NCI-H524 treated with DMSO at 0.1 percent for 48 hours (cell line): ENCODE measurements at regions not wholly inside any gene's neighbourhood (a gene's known extent, or its start where the extent isn't known, plus 50 kb on each side); places are given as distances from the start of the nearest gene placed in this dataset.

Experiments
- DNase-seq: peaks from one replicate; lab custom pipeline; 2025; lab: John Stamatoyannopoulos, UW

DNA sequence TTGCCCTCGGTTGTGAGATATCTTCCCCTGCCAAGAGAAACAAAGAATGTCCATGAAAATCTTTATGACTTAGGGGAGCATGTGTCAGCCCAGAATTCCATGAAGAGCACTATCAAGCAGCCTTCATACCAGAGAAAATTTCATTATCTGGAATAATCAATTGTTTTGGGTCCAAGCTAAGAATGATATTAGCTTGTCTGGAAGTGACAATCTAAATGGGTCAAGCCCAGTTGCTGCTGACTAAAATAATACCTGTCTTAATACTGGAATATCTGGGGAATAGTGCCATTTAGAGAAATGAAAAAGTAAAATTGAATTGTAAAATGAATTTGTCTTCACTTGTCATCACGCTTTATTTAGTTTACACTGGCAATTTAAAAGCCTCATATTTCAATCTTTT, 407.4 kb downstream of the PLA2G4A start:
- DNase-seq, result no peak

DNA sequence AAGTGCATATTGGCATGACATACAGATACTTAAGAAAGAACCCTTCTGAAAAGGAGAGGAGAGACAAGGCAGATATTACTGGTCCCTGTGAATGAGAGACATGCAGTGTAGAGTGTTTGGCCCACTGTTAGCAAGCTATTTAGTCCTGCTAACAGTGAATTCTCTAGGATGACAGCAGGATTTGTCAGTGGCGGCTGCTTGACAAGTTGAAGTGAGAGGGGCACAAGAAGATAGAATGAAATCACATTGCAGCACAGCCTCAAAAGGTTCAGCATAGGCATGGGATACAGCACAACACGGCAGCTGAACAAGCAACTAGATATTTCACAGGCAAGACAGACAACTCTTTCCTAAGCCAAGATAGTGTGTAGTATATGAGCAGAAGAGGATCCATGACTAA, 407.9 kb downstream of the PLA2G4A start:
- no peak for DNase-seq

GRCh38 chr1:187237542-187237941, 408.8 kb downstream of the PLA2G4A start:
- no peak for DNase-seq

GRCh38 chr1:187241971-187242370, 413.2 kb downstream of the PLA2G4A start:
- no peak for DNase-seq

GRCh38 chr1:187244623-187245022, 415.9 kb downstream of the PLA2G4A start:
- DNase-seq, result no peak

DNA sequence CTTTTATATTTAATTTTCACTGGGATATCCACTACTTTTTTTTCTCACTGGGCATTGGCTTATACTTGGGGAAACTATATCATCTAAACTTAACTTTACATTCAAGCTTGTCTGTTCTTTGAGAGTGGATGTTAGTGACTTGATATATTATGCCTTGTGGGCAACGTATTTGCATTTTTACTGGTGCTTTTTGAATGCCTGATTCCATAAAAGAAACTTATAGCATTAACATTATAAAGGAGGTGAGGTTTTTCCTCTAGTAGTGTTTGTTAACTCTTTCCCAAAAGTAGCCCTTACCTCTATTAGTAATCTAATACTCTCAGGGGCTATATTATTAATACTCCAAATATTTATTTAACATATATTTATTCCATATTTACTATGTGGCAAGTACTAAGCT, 416.5 kb downstream of the PLA2G4A start:
- no peak for DNase-seq

DNA sequence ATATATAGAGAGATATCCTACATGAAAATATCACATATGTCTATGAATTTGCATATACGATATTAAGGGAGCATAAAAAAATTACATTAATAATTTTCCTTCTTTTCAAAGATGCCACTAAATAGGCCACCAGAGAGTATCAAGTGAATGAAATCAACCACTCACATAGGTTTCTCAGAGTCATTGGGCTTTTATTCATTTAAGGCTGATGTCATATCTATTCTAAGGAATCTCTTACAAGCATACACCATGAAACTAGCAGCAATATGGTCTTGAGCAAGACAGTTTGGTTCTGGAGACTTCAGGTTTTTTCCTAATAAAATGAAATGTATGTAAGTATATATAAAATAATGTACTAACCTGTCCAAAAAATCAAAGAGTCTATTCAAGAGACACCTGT, 420.4 kb downstream of the PLA2G4A start:
- no peak for DNase-seq

- DNase-seq, result no peak
These were observed 424.2 kb downstream of the PLA2G4A start for GRCh38 chr1:187252923-187253322.

DNA sequence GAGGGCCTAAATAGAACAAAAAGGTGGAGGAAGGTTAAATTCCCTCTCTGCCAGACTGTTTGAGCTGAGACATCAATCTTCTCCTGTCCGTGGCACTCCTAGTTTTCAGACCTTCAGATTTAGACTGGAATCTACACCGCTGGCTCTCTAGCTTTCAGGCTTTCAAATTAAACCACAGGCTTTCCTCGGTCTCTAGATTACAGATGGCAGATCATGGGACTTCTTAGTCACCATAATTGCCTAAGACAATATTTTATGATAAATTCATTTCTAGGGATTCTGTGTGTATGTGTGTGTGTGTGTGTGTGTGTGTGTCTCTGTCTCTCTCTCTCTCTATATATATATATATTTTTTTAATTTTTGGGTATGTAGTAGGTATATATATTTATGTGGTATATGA, 428.7 kb downstream of the PLA2G4A start:
- DNase-seq, result no peak

GRCh38 chr1:187261637-187262036, 432.9 kb downstream of the PLA2G4A start:
- DNase-seq, result no peak

DNA sequence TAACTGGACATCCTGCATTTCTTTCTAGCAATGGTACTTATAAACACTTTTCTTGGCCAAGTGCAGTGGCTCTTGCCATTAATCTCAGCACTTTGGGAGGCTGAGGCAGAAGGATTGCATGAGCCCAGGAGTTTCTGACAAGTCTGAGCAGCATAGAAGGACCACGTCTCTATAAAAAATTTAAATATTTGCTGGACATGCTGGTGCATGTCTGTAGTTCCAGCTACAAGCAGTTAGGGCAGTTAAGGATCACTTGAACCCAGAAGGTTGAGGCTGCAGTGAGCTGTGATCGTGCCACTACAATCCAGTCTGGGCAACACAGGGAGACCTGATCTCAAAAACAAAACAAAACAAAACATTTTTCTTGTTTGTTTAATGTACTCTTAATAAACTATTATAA, 434.0 kb downstream of the PLA2G4A start:
- DNase-seq, result no peak

DNA sequence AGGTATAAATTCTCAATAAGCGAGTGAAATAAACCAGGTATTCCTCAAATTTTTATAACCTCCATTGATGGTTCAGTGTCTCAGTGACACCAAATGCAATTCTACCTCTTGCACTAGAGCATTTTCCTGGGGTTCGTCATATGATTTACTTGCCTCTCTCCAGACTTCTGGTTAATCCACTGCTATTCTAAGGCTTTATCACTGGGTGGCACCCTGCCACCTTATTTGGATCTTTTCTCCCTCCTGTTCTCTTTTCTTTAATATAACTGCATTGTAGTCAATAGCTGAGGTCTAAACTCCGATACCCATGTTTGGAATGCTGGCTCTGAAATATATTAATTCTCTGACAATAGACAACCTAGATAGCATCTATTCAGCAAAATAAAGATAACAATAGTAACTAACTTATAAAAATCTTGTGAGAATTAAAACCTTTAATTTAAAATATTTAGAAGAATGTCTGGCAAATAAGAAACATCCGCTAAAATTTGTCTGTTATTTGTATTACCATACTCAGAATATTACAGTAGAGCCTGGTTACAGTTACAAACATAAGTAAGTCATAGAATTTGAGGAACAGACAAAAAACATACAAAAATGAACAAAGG, 436.4 kb downstream of the PLA2G4A start:
- DNase-seq, result peak; percentile 66

GRCh38 chr1:187266051-187266450, 437.3 kb downstream of the PLA2G4A start:
- DNase-seq, result no peak

- no peak for DNase-seq
These were observed 439.1 kb downstream of the PLA2G4A start for GRCh38 chr1:187267827-187268226.

GRCh38 chr1:187270256-187270655, 441.5 kb downstream of the PLA2G4A start:
- no peak for DNase-seq

DNA sequence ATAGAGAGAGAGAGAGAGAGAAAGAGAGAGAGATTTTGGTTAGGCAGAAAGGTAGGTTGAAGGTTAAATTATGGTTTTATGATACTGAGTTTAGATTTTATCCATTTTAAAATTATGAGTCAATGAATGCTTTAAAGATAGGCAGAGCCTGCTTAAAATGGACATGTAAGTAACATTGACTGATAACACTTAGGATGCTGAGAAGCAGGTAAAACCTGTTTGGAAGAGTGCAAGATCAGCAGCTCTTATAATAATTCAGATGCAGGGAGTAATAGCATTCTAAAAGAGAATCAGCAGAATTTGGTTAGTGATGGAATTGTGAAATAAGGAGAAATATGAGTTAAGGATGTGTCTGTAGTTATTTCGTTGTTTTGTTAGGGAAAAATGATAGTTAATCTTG, 446.6 kb downstream of the PLA2G4A start:
- DNase-seq, result no peak

DNA sequence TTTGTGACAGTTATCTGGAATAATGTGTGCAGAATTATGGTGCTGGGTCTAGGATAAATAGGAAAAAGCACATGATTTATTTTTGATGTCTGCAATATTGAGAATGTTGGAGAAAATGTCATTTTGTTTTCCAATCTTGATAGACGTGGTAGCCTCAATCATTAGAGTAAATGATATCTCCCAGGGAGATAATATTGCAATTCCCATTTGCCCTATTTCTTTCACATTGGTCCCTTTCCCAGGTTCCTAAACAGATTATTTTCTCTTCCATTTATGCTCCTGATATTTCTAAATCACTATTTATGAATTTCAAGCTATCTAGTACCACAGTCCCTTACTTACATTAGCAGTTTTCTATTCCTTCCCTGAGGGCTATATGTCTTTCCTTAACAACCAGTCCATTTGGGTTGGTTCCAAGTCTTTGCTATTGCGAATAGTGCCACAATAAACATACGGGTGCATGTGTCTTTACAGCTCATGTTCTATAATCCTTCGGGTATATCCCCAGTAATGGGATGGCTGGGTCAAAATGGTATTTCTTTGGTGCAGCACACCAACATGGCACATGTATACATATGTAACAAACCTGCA, 447.3 kb downstream of the PLA2G4A start:
- no peak for DNase-seq

DNA sequence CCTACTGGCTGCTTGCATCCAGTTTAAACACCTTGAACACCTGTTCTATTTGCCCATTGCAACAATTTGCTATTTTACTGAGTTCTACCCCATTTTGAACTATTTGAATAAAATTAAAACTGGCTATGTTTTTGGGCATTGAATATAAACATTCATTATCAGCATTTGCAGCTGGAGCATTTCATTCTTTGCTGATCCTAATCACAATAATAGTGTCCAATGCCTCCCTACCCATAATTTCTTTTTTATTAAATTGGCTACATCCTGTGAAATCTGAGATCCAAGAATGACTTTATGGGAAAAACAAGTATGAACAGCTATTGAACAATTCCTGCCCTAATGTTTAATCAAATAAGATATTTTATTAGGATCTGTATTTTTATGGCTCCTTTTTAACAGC, 447.9 kb downstream of the PLA2G4A start:
- DNase-seq, result no peak

DNA sequence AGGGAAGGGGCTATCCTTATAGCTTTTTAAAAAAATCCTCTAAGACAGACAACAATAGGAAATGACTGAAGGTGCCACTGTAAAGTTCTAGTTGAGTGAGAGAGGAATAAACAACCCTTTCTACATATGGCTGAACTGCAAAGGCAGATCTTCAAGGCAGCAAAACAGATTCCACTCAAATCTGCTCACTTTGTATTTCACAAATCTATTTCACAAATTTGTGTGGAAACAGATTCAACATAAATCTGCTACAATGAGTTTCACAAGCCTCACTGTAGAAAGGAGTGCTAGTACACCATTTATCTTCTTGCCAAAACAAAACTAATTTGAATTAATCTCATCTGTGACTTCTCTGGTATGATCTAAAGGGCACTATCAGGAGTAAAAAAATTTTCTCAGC, 451.3 kb downstream of the PLA2G4A start:
- DNase-seq, result no peak

GRCh38 chr1:187281085-187281484, 452.3 kb downstream of the PLA2G4A start:
- no peak for DNase-seq

GRCh38 chr1:187283984-187284383, 455.2 kb downstream of the PLA2G4A start:
- no peak for DNase-seq

- no peak for DNase-seq
These were observed 465.9 kb downstream of the PLA2G4A start for GRCh38 chr1:187294421-187295201.

DNA sequence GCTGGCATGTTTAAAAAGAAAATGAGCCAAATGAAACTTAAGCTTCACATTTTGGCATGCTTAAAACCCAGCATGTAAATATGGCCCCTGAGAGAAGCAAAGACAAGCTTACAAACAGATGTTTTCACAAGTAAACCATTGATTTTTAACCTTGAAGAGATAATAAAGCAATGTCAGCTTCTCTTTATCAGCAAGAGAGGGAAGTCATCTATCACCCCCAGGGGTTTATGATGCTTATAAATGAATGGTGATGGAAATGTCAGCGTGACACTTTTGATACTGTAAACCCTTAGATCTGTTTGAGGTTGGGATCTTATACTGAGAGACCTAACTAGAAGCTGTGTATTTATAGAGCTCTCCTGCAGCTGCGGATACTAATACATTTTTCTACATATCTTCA, 471.3 kb downstream of the PLA2G4A start:
- no peak for DNase-seq
